ENCODE measurements at regions not wholly inside any gene's neighbourhood (a gene's known extent, or its start where the extent isn't known, plus 50 kb on each side); places are given as distances from the start of the nearest gene placed in this dataset.

GRCh38 chr2:18492721-18493120, 67.7 kb downstream of the RDH14 start:
- H3K9me3 Mint-ChIP-seq, result no peaks in the 10 kb centered on the region
- H3K79me1 ChIP-seq (ENCODE audit: insufficient read depth, low read depth, low read length, poor library complexity, severe bottlenecking), result no peaks in the 10 kb centered on the region

More at GRCh38 chr2:18492721-18493120, 67.7 kb downstream of the RDH14 start:
- no peak overlapping the region for H3K9ac ChIP-seq (ENCODE audit: extremely low read depth, insufficient read length, low read length)
- no CpG with 5 or more reads among the region's 2 CpGs for WGBS (ENCODE audit: extremely low coverage, insufficient read length, low lambda C conversion rate)
- H3K14ac ChIP-seq (ENCODE audit: insufficient read depth, low read length), result no peak overlapping the region
- Mint-ChIP-seq H3K4me3 (no peak overlapping the region), H3K27ac (no peak overlapping the region), H3K27me3 (ENCODE audit: low read depth) (no peaks in the 10 kb centered on the region; the same call in 1 of the 2 replicates), H3K36me3 (ENCODE audit: insufficient read depth in 1 of 3, low read depth in 3 of 3) (no peaks in the 10 kb centered on the region), H3K4me1 (peaks cover 2% of the 10 kb centered on the region in 2 experiments; a peak in 3 of 4 replicates)
- H3K27me3 ChIP-seq (ENCODE audit: insufficient read depth, low read length), result no peaks in the 10 kb centered on the region
- no peak overlapping the region for H4K8ac ChIP-seq (replicated peaks; ENCODE audit: insufficient read length, low read depth, low read length)
- H3K4ac ChIP-seq (ENCODE audit: low read depth, low read length), result no peak overlapping the region
- H2BK5ac ChIP-seq (ENCODE audit: insufficient read length, low read length), result no peak overlapping the region
- H4K91ac ChIP-seq (ENCODE audit: insufficient read length, low read depth, low read length), result no peak overlapping the region
- H3K56ac ChIP-seq (ENCODE audit: insufficient read length, low read depth, low read length), result no peak overlapping the region
- H4K5ac ChIP-seq (ENCODE audit: insufficient read length, low read depth, low read length), result no peak overlapping the region
- H3K9me3 ChIP-seq (ENCODE audit: control insufficient read depth, low read depth, low read length), result no peaks in the 10 kb centered on the region
- H3K18ac ChIP-seq (ENCODE audit: insufficient read length, low read depth, low read length), result no peak overlapping the region
- H2BK120ac ChIP-seq (ENCODE audit: low read depth, low read length, poor library complexity, severe bottlenecking), result no peak overlapping the region
- H3K4me1 ChIP-seq (ENCODE audit: insufficient read depth, low read length), result no peaks in the 10 kb centered on the region
- H3T11ph ChIP-seq (ENCODE audit: low read length), result no peak overlapping the region
- H3K23me2 ChIP-seq (ENCODE audit: insufficient read length, low read depth, low read length, poor library complexity, severe bottlenecking), result no peaks in the 10 kb centered on the region
- DNase-seq, result no peak
- no peak overlapping the region for H3K23ac ChIP-seq (ENCODE audit: insufficient read length, low read depth, low read length)
- no peak overlapping the region for H2AK5ac ChIP-seq (ENCODE audit: insufficient read length, low read length)
- H3K27ac ChIP-seq (ENCODE audit: insufficient read length, low read depth, low read length), result no peak overlapping the region
- no peak overlapping the region for H2AFZ ChIP-seq (ENCODE audit: low read length)
- TF ChIP-seq CTCF (conservative IDR thresholded peaks at IDR 0.05), result no peak
- H4K20me1 ChIP-seq (ENCODE audit: control insufficient read depth, insufficient read depth, insufficient read length), result no peaks in the 10 kb centered on the region
- H3K79me2 ChIP-seq (ENCODE audit: insufficient read depth, low read length), result no peaks in the 10 kb centered on the region
- no peak overlapping the region for H2BK20ac ChIP-seq (ENCODE audit: low read depth, low read length, poor library complexity, severe bottlenecking)
- H3K4me2 ChIP-seq (ENCODE audit: insufficient read depth, insufficient read length, low read length), result no peak overlapping the region
- H2BK15ac ChIP-seq (ENCODE audit: low read depth, low read length), result no peak overlapping the region
- H2BK12ac ChIP-seq (ENCODE audit: insufficient read length, low read depth, low read length), result no peak overlapping the region
